Stomach (tissue), 8 donors: ENCODE measurements at regions not wholly inside any gene's neighbourhood (a gene's known extent, or its start where the extent isn't known, plus 50 kb on each side); places are given as distances from the start of the nearest gene placed in this dataset.

Source experiments
- DNase-seq, 2 donors: peaks; one replicate each; pipeline versions ENCODE4 v3.0.0 to v3.0.0-alpha.2; 2013 to 2019
- H3K27ac ChIP-seq, 5 donors: fragments of 200-600 bp in 4 of 5; sonication (generic) in 4 of 5; one replicate each; pipeline ENCODE4 v1.5.1; 2013 to 2019; ENCODE audit warnings: mild to moderate bottlenecking in 1 of 5, moderate library complexity in 1 of 5
- H3K27me3 ChIP-seq, 3 donors: fragments of 200-600 bp; sonication (generic); one replicate each; pipeline ENCODE4 v1.5.1; 2017 to 2019; ENCODE audit warnings: mixed run types in 1 of 3
- H3K36me3 ChIP-seq, 4 donors: fragments of 200-600 bp; sonication (generic); 1 replicate in 3 of 4; 2 replicates in 1 of 4; pipeline ENCODE4 v1.5.1; 2016 to 2019
- H3K4me1 ChIP-seq, 4 donors: fragments of 200-600 bp; sonication (generic); one replicate each; pipeline ENCODE4 v1.5.1; 2016 to 2019
- H3K4me3 ChIP-seq, 4 donors: fragments of 200-600 bp; sonication (generic) in 3 of 4; one replicate each; pipeline ENCODE4 v1.5.1; 2016 to 2019; ENCODE audit warnings: mild to moderate bottlenecking in 1 of 4
- H3K9me3 ChIP-seq, 4 donors: fragments of 200-600 bp; sonication (generic); one replicate each; pipeline ENCODE4 v1.5.1; 2016 to 2019
- EP300 ChIP-seq: sonication (generic); formaldehyde crosslinking; IDR thresholded peaks from one replicate; pipeline ENCODE4 v1.6.1; 2017; ENCODE audit warnings: antibody characterized with exemption
- POLR2A ChIP-seq, 4 donors: fragments of 450-650 bp; IDR thresholded peaks; one replicate each; pipeline ENCODE4 v1.6.1; 2016; ENCODE audit warnings: antibody characterized with exemption in 4 of 4, control low read depth in 2 of 4, mild to moderate bottlenecking in 1 of 4, moderate library complexity in 1 of 4
- POLR2AphosphoS5 ChIP-seq, 3 donors: sonication (generic); formaldehyde crosslinking; IDR thresholded peaks; one replicate each; pipeline ENCODE4 v1.6.1; 2016; ENCODE audit warnings: antibody characterized with exemption in 3 of 3
- WGBS, 5 donors: extraction: QIAGEN DNeasy Blood & Tissue Kit in 3 of 5; methylation state at CpG; one replicate each; pipeline versions ENCODE4 v1.1.5 to v1.1.7; 2013 to 2018; 5-methylcytosine and 5-hydroxymethylcytosine counted together
- intact Hi-C: fragments of 100-400 bp; cut with DNase I; formaldehyde crosslinking; loops from one replicate; pipeline ENCODE4 v1.15.1; 2023; ENCODE audit warnings: low total_unique reads
- TF ChIP-seq, protein P1 (sequence below), 7 experiments: fragments of 450-650 bp in 4 of 7; fragments of 200-600 bp in 3 of 7; sonication (generic) in 3 of 7; IDR thresholded peaks; one replicate each; pipeline ENCODE4 v1.5.1; 2016 to 2019; ENCODE audit warnings: antibody characterized with exemption in 7 of 7, control low read depth in 2 of 7, mild to moderate bottlenecking in 1 of 7
- donor health status: healthy with polysubstance abuse.
- donor health status: Bipolar disorder and iron deficiency.
- donor health status: healthy.

GRCh38 chr12:76282744-76283143 is 65.5 kb downstream of the BBS10 start:
- peaks cover 0 to 3% (median 0%) of the 10 kb centered on the region in 4 donors for H3K4me1 ChIP-seq
- H3K36me3 ChIP-seq: no peaks in the 10 kb centered on the region
- no peak overlapping the region for H3K4me3 ChIP-seq
- no peaks in the 10 kb centered on the region for H3K27me3 ChIP-seq
- H3K9me3 ChIP-seq: no peaks in the 10 kb centered on the region
- TF ChIP-seq EP300 (no peak), POLR2A (IDR thresholded peaks at IDR 0.05) (no peak), POLR2AphosphoS5 (IDR thresholded peaks at IDR 0.05) (no peak)
- TF ChIP-seq, protein P1, sequence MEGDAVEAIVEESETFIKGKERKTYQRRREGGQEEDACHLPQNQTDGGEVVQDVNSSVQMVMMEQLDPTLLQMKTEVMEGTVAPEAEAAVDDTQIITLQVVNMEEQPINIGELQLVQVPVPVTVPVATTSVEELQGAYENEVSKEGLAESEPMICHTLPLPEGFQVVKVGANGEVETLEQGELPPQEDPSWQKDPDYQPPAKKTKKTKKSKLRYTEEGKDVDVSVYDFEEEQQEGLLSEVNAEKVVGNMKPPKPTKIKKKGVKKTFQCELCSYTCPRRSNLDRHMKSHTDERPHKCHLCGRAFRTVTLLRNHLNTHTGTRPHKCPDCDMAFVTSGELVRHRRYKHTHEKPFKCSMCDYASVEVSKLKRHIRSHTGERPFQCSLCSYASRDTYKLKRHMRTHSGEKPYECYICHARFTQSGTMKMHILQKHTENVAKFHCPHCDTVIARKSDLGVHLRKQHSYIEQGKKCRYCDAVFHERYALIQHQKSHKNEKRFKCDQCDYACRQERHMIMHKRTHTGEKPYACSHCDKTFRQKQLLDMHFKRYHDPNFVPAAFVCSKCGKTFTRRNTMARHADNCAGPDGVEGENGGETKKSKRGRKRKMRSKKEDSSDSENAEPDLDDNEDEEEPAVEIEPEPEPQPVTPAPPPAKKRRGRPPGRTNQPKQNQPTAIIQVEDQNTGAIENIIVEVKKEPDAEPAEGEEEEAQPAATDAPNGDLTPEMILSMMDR (IDR thresholded peaks at IDR 0.05): no peak
- H3K27ac ChIP-seq: no peak overlapping the region
- DNase-seq: no peak
- intact Hi-C loops: no loop called here

DNA sequence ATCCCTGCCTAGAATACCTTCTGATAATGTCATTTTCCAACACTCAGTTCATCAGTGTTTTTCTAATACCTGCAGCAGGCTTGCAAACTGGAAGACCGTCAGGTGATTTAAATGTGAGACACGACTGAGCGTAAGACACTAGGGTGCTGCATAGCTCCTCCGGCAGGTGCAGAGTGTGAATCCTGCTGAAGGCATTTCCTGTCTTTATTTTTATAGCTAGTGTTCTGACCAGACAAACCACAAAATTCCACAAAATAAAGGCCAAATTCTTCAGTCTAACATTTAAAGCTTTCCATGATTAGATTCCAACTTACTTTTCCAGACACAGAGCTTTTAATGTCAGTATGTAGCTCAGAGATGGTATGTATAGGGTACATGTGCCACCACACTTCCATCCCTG is 70.7 kb downstream of the BBS10 start:
- Histone ChIP-seq H3K4me1 (no peaks in the 10 kb centered on the region), H3K4me3 (no peak overlapping the region), H3K27me3 (no peaks in the 10 kb centered on the region), H3K36me3 (no peaks in the 10 kb centered on the region), H3K9me3 (no peaks in the 10 kb centered on the region), H3K27ac (no peak overlapping the region)
- TF ChIP-seq EP300 (no peak), POLR2AphosphoS5 (IDR thresholded peaks at IDR 0.05) (no peak), POLR2A (IDR thresholded peaks at IDR 0.05) (no peak)
- TF ChIP-seq, protein P1 (IDR thresholded peaks at IDR 0.05): no peak
- DNase-seq: no peak
- 77 to 95% (median 89%) methylated on average over 4 of the region's 4 CpGs for WGBS, 5 donors
- intact Hi-C loops: no loop called here

GRCh38 chr12:76276499-76277151 is 71.6 kb downstream of the BBS10 start:
- Histone ChIP-seq H3K4me3 (no peak overlapping the region), H3K4me1 (no peaks in the 10 kb centered on the region), H3K9me3 (no peaks in the 10 kb centered on the region), H3K27ac (no peak overlapping the region), H3K36me3 (no peaks in the 10 kb centered on the region), H3K27me3 (no peaks in the 10 kb centered on the region)
- no peak for DNase-seq
- WGBS, 5 donors: 52 to 86% (median 70%) methylated on average over 4 of the region's 4 CpGs
- intact Hi-C loops: no loop called here
- TF ChIP-seq POLR2AphosphoS5 (IDR thresholded peaks at IDR 0.05): no peak
- TF ChIP-seq POLR2A (IDR thresholded peaks at IDR 0.05): no peak
- TF ChIP-seq, protein P1 (IDR thresholded peaks at IDR 0.05): no peak
- TF ChIP-seq EP300: no peak

DNA sequence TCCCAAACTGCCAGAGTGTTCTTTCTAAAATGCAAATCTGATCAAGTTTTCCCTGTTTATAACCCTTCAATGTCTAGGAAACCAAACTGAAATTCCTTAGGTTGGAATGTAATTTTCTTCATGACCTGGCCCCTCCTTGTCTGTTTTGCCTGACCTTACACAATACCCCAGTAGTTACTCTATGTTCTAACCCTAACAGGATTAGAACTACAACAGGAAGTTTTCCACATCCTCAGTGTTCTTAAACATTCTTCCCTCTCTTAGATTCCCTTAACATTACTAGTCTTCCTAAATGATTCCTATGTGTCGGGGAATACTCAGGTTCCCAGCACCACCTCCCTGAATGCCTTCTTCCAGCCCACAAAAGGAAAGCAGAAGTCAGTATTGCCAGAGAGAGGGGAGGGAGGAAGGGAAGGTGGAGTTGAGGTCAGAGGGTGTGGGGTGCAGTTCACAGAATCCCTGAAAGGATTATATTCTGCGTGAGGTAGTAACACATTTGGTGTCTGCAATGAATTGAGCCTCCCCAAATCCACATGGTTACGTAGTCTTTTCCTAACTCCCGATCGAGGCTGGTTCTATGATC is 72.6 kb downstream of the BBS10 start:
- Histone ChIP-seq H3K4me3 (no peak overlapping the region), H3K27me3 (no peaks in the 10 kb centered on the region), H3K27ac (no peak overlapping the region), H3K4me1 (no peaks in the 10 kb centered on the region), H3K9me3 (no peaks in the 10 kb centered on the region), H3K36me3 (no peaks in the 10 kb centered on the region)
- 87 to 96% (median 96%) methylated on average over 5 of the region's 5 CpGs for WGBS, 5 donors
- DNase-seq: no peak
- no peak for TF ChIP-seq EP300
- no peak for TF ChIP-seq POLR2AphosphoS5 (IDR thresholded peaks at IDR 0.05)
- TF ChIP-seq POLR2A (IDR thresholded peaks at IDR 0.05): no peak
- TF ChIP-seq, protein P1 (IDR thresholded peaks at IDR 0.05): no peak
- intact Hi-C loops: no loop called here
